PC-9 (cell line): ENCODE measurements at regions not wholly inside any gene's neighbourhood (a gene's known extent, or its start where the extent isn't known, plus 50 kb on each side); places are given as distances from the start of the nearest gene placed in this dataset.

ENCODE experiments used
- BruUV-seq: library from RNA; stranded (reverse); fragments of 400-500 nt; replicated peaks from 2 replicates; lab custom pipeline; 2021; lab: Mats Ljungman, UMichigan
- CTCF ChIA-PET: fragments of 300-600 bp; sonication (Branson Sonifier 250); formaldehyde crosslinking; loops from one replicate; lab custom pipeline; 2022; ENCODE audit warnings: antibody characterized with exemption; lab: Charles Lee
- POLR2A ChIA-PET: fragments of 300-600 bp; sonication (Branson Sonifier 250); formaldehyde crosslinking; loops from one replicate; lab custom pipeline; 2022; ENCODE audit warnings: antibody characterized with exemption; ENCODE audit not compliant: unreplicated experiment; lab: Charles Lee
- DNase-seq, 2 experiments: peaks; one replicate each; pipeline versions ENCODE4 v3.0.0 to v3.0.0-alpha.2; 2015 to 2022; ENCODE audit warnings: mixed read lengths in 1 of 2
- H2AFZ ChIP-seq: fragments of 200-600 bp; sonication (generic); 2 replicates; pipeline ENCODE4 v1.8.1; 2017; ENCODE audit warnings: antibody characterized with exemption
- H3F3A ChIP-seq: fragments of 200-600 bp; sonication (generic); 2 replicates; pipeline ENCODE4 v1.8.1; 2017; ENCODE audit warnings: antibody characterized with exemption, mild to moderate bottlenecking, low read depth; ENCODE audit not compliant: insufficient read depth
- H3K27ac ChIP-seq: fragments of 200-600 bp; sonication (generic); 2 replicates; pipeline ENCODE4 v1.6.1; 2016; ENCODE audit warnings: mixed run types
- H3K27me3 ChIP-seq: fragments of 200-600 bp; sonication (generic); 2 replicates; pipeline ENCODE4 v1.6.1; 2016; ENCODE audit warnings: low read depth, mixed run types; ENCODE audit not compliant: insufficient read depth
- H3K36me3 ChIP-seq: fragments of 200-600 bp; sonication (generic); 2 replicates; pipeline ENCODE4 v1.6.1; 2016; ENCODE audit warnings: low read depth, mixed run types
- H3K4me1 ChIP-seq: fragments of 200-600 bp; sonication (generic); replicated peaks from 2 replicates; pipeline ENCODE4 v1.6.1; 2016; ENCODE audit warnings: mixed run types; ENCODE audit not compliant: insufficient read depth
- H3K4me2 ChIP-seq: fragments of 200-600 bp; sonication (generic); 2 replicates; pipeline ENCODE4 v1.6.1; 2017; ENCODE audit warnings: mixed run types
- H3K4me3 ChIP-seq: fragments of 200-600 bp; sonication (generic); 2 replicates; pipeline ENCODE4 v1.6.1; 2016; ENCODE audit warnings: mixed run types
- H3K79me2 ChIP-seq: fragments of 200-600 bp; sonication (generic); 2 replicates; pipeline ENCODE4 v1.6.1; 2017; ENCODE audit warnings: low read depth, mixed run types
- H3K9me2 ChIP-seq: fragments of 200-600 bp; sonication (generic); 2 replicates; pipeline ENCODE4 v1.8.1; 2017; ENCODE audit warnings: mild to moderate bottlenecking; ENCODE audit not compliant: insufficient read depth
- H3K9me3 ChIP-seq: fragments of 200-600 bp; sonication (generic); 2 replicates; pipeline ENCODE4 v1.8.1; 2016; ENCODE audit warnings: low read depth; ENCODE audit not compliant: insufficient read depth
- H4K20me1 ChIP-seq: fragments of 200-600 bp; sonication (generic); 2 replicates; pipeline ENCODE4 v1.8.1; 2017; ENCODE audit not compliant: insufficient read depth
- EZH2 ChIP-seq: fragments of 200-600 bp; sonication (generic); IDR thresholded peaks from 2 replicates; pipeline ENCODE4 v1.8.0; 2017; ENCODE audit warnings: antibody characterized with exemption, low read depth
- intact Hi-C: fragments of 100-400 bp; cut with micrococcal nuclease; formaldehyde crosslinking; loops from one replicate; pipeline ENCODE4 v1.10.0; 2022; ENCODE audit not compliant: unreplicated experiment
- TF ChIP-seq, protein P1 (sequence below): fragments of 200-600 bp; sonication (generic); conservative IDR thresholded peaks from 2 replicates; pipeline ENCODE4 v1.6.1; 2017; ENCODE audit warnings: mixed run types, antibody characterized with exemption, mild to moderate bottlenecking, moderate library complexity

GRCh38 chr14:66099451-66099850 is 386.7 kb upstream of the CCDC196 start:
- Histone ChIP-seq H4K20me1 (no peaks in the 10 kb centered on the region), H3K36me3 (no peaks in the 10 kb centered on the region), H3K27ac (no peak overlapping the region), H3K9me2 (no peaks in the 10 kb centered on the region), H3K4me2 (no peak overlapping the region), H2AFZ (no peak overlapping the region), H3K9me3 (no peaks in the 10 kb centered on the region), H3F3A (no peaks in the 10 kb centered on the region), H3K4me3 (no peak overlapping the region), H3K27me3 (peaks cover 8% of the 10 kb centered on the region; the same call in 1 of the 2 replicates), H3K79me2 (no peaks in the 10 kb centered on the region), H3K4me1 (no peaks in the 10 kb centered on the region)
- no peak for DNase-seq
- no TSS peak for BruUV-seq
- CTCF ChIA-PET, result no interaction called here
- TF ChIP-seq, protein P1, sequence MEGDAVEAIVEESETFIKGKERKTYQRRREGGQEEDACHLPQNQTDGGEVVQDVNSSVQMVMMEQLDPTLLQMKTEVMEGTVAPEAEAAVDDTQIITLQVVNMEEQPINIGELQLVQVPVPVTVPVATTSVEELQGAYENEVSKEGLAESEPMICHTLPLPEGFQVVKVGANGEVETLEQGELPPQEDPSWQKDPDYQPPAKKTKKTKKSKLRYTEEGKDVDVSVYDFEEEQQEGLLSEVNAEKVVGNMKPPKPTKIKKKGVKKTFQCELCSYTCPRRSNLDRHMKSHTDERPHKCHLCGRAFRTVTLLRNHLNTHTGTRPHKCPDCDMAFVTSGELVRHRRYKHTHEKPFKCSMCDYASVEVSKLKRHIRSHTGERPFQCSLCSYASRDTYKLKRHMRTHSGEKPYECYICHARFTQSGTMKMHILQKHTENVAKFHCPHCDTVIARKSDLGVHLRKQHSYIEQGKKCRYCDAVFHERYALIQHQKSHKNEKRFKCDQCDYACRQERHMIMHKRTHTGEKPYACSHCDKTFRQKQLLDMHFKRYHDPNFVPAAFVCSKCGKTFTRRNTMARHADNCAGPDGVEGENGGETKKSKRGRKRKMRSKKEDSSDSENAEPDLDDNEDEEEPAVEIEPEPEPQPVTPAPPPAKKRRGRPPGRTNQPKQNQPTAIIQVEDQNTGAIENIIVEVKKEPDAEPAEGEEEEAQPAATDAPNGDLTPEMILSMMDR, result no peak
- TF ChIP-seq EZH2, result no peak
- intact Hi-C loops, result no loop called here
- POLR2A ChIA-PET, result no interaction called here

- no TSS peak for BruUV-seq
- Histone ChIP-seq H3K4me3 (no peak overlapping the region), H3K9me2 (no peaks in the 10 kb centered on the region), H3K27me3 (peaks cover 8% of the 10 kb centered on the region; the same call in 1 of the 2 replicates), H2AFZ (no peak overlapping the region), H3K27ac (no peak overlapping the region), H3K79me2 (no peaks in the 10 kb centered on the region), H4K20me1 (no peaks in the 10 kb centered on the region), H3F3A (no peaks in the 10 kb centered on the region), H3K4me1 (no peaks in the 10 kb centered on the region), H3K4me2 (no peak overlapping the region), H3K36me3 (no peaks in the 10 kb centered on the region), H3K9me3 (no peaks in the 10 kb centered on the region)
- intact Hi-C loops, result no loop called here
- TF ChIP-seq, protein P1, result no peak
- no peak for TF ChIP-seq EZH2
- POLR2A ChIA-PET, result no interaction called here
- CTCF ChIA-PET, result no interaction called here
- no peak for DNase-seq
These were observed 386.2 kb upstream of the CCDC196 start for GRCh38 chr14:66099931-66100330.

- no peak for TF ChIP-seq EZH2
- TF ChIP-seq, protein P1, result no peak
- no peaks in the 10 kb centered on the region; the same call in 1 of the 2 replicates for H3F3A ChIP-seq
- H3K27ac ChIP-seq, result no peak overlapping the region
- H2AFZ ChIP-seq, result no peak overlapping the region
- H3K9me2 ChIP-seq, result no peaks in the 10 kb centered on the region
- no peaks in the 10 kb centered on the region for H3K79me2 ChIP-seq
- H3K36me3 ChIP-seq, result no peaks in the 10 kb centered on the region
- H3K4me3 ChIP-seq, result no peak overlapping the region
- no TSS peak for BruUV-seq
- no peaks in the 10 kb centered on the region for H3K9me3 ChIP-seq
- DNase-seq, result no peak
- peaks cover 8% of the 10 kb centered on the region; the same call in 1 of the 2 replicates for H3K27me3 ChIP-seq
- intact Hi-C loops, result no loop called here
- no peaks in the 10 kb centered on the region for H4K20me1 ChIP-seq
- no peaks in the 10 kb centered on the region for H3K4me1 ChIP-seq
- H3K4me2 ChIP-seq, result no peak overlapping the region
- ChIA-PET POLR2A (no interaction called here), CTCF (no interaction called here)
These were observed 384.5 kb upstream of the CCDC196 start for GRCh38 chr14:66101662-66102061.
